Mammary epithelial cell (primary cell): ENCODE measurements at regions not wholly inside any gene's neighbourhood (a gene's known extent, or its start where the extent isn't known, plus 50 kb on each side); places are given as distances from the start of the nearest gene placed in this dataset.

Experiments used
- CTCF ChIP-seq, 2 donors: IDR thresholded peaks in 1 of 2; conservative IDR thresholded peaks in 1 of 2; 2 replicates each; pipeline ENCODE4 v1.5.1; 2011 to 2012; ENCODE audit warnings: inconsistent platforms in 2 of 2, low read length in 2 of 2, mild to moderate bottlenecking in 2 of 2, control low read depth in 1 of 2, low read depth in 1 of 2; ENCODE audit not compliant: insufficient read depth in 1 of 2; ENCODE audit errors: extremely low read depth in 1 of 2
- EZH2 ChIP-seq: IDR thresholded peaks from 2 replicates; pipeline ENCODE4 v1.6.1; 2012; ENCODE audit warnings: low read length, inconsistent platforms, borderline replicate concordance

GRCh38 chr3:69509288-69509687 is 123.4 kb upstream of the FRMD4B start:
- TF ChIP-seq CTCF (conservative IDR thresholded peaks at IDR 0.05 in 1 of 2, IDR thresholded peaks at IDR 0.05 in 1 of 2; ENCODE audit: extremely low read depth in 1 of 2, insufficient read depth in 1 of 2, low read depth in 1 of 2, low read length in 2 of 2) (no peak), EZH2 (no peak)
